Neuronal stem cell (in vitro differentiated cells): ENCODE measurements at regions not wholly inside any gene's neighbourhood (a gene's known extent, or its start where the extent isn't known, plus 50 kb on each side); places are given as distances from the start of the nearest gene placed in this dataset.

Experiments
- DNase-seq: peaks from one replicate; pipeline ENCODE4 v3.0.0-alpha.2; 2013; ENCODE audit warnings: low spot score
- H2AFZ ChIP-seq: one replicate; pipeline ENCODE4 v1.6.1; 2013; ENCODE audit warnings: mild to moderate bottlenecking, low read length, inconsistent platforms
- H2AK5ac ChIP-seq: 2 replicates; pipeline ENCODE4 v1.6.1; 2013; ENCODE audit warnings: low read depth, mild to moderate bottlenecking, inconsistent platforms, low read length, moderate library complexity, mixed read lengths
- H2BK120ac ChIP-seq: 2 replicates; pipeline ENCODE4 v1.6.1; 2013; ENCODE audit warnings: low read depth, mild to moderate bottlenecking, inconsistent platforms, low read length, moderate library complexity, mixed read lengths
- H2BK12ac ChIP-seq: one replicate; pipeline ENCODE4 v1.6.1; 2013; ENCODE audit warnings: low read length, inconsistent platforms
- H2BK15ac ChIP-seq: 2 replicates; pipeline ENCODE4 v1.6.1; 2013; ENCODE audit warnings: mild to moderate bottlenecking, low read length, inconsistent platforms, mixed read lengths
- H2BK5ac ChIP-seq: one replicate; pipeline ENCODE4 v1.6.1; 2013; ENCODE audit warnings: inconsistent platforms, mild to moderate bottlenecking, low read length, moderate library complexity
- H3K14ac ChIP-seq: one replicate; pipeline ENCODE4 v1.6.1; 2013; ENCODE audit warnings: low read length, inconsistent platforms
- H3K18ac ChIP-seq: 2 replicates; pipeline ENCODE4 v1.6.1; 2013; ENCODE audit warnings: low read length, inconsistent platforms
- H3K23ac ChIP-seq: 2 replicates; pipeline ENCODE4 v1.6.1; 2013; ENCODE audit warnings: low read depth, mild to moderate bottlenecking, mixed read lengths, low read length, inconsistent platforms; ENCODE audit not compliant: poor library complexity
- H3K27ac ChIP-seq: replicated peaks from 3 replicates; pipeline ENCODE4 v1.5.1; 2013; ENCODE audit warnings: low read length, inconsistent platforms
- H3K27me3 ChIP-seq, 3 experiments: 2 replicates each; pipeline ENCODE4 v1.6.1; 2013; ENCODE audit warnings: low read length in 3 of 3, mild to moderate bottlenecking in 2 of 3, inconsistent platforms in 1 of 3, low read depth in 1 of 3, mixed read lengths in 1 of 3, moderate library complexity in 1 of 3; ENCODE audit not compliant: control insufficient read depth in 3 of 3, insufficient read depth in 3 of 3
- H3K36me3 ChIP-seq, 2 donors: replicated peaks in 1 of 2; 2 replicates each; pipeline ENCODE4 v1.6.1; 2013; ENCODE audit warnings: low read length in 2 of 2; ENCODE audit not compliant: control insufficient read depth in 2 of 2, insufficient read depth in 2 of 2
- H3K4ac ChIP-seq: 2 replicates; pipeline ENCODE4 v1.6.1; 2013; ENCODE audit warnings: inconsistent platforms, mild to moderate bottlenecking, low read length, moderate library complexity
- H3K4me1 ChIP-seq, 2 donors: 1 replicate in 1 of 2; 2 replicates in 1 of 2; pipeline ENCODE4 v1.6.1; 2013; ENCODE audit warnings: low read length in 2 of 2, low read depth in 1 of 2; ENCODE audit not compliant: control insufficient read depth in 2 of 2, insufficient read depth in 1 of 2
- H3K4me2 ChIP-seq: one replicate; pipeline ENCODE4 v1.6.1; 2013; ENCODE audit warnings: mild to moderate bottlenecking, low read length, inconsistent platforms; ENCODE audit not compliant: insufficient read depth, poor library complexity, severe bottlenecking
- H3K4me3 ChIP-seq, 2 donors: 2 replicates each; pipeline ENCODE4 v1.5.1; 2013; ENCODE audit warnings: low read length in 2 of 2, mild to moderate bottlenecking in 2 of 2, inconsistent platforms in 1 of 2, moderate library complexity in 1 of 2
- H3K79me1 ChIP-seq: one replicate; pipeline ENCODE4 v1.6.1; 2013; ENCODE audit warnings: low read depth, mild to moderate bottlenecking, inconsistent platforms, low read length, moderate library complexity
- H3K9ac ChIP-seq: one replicate; pipeline ENCODE4 v1.6.1; 2013; ENCODE audit warnings: mild to moderate bottlenecking, low read depth, low read length, inconsistent platforms; ENCODE audit not compliant: poor library complexity
- H3K9me3 ChIP-seq, 2 donors: replicated peaks in 1 of 2; 2 replicates each; pipeline versions ENCODE3 to v1.6.1; 2013; ENCODE audit warnings: low read length in 2 of 2, mild to moderate bottlenecking in 2 of 2, inconsistent platforms in 1 of 2, low read depth in 1 of 2, mixed read lengths in 1 of 2, moderate library complexity in 1 of 2; ENCODE audit not compliant: control insufficient read depth in 2 of 2, insufficient read depth in 1 of 2
- H4K8ac ChIP-seq: one replicate; pipeline ENCODE4 v1.6.1; 2013; ENCODE audit warnings: low read depth, mild to moderate bottlenecking, inconsistent platforms, low read length, moderate library complexity
- H4K91ac ChIP-seq: one replicate; pipeline ENCODE4 v1.6.1; 2013; ENCODE audit warnings: low read length, low read depth, mild to moderate bottlenecking, inconsistent platforms; ENCODE audit not compliant: poor library complexity
- WGBS, 2 donors: extraction: QIAGEN DNeasy Blood & Tissue Kit; methylation state at CpG; one replicate each; pipeline ENCODE4 v1.1.7; 2013; ENCODE audit warnings: missing lambda C conversion rate in 2 of 2, mixed read lengths in 1 of 2; ENCODE audit not compliant: insufficient read length in 2 of 2, insufficient replicate concordance in 1 of 2; ENCODE audit errors: extremely low coverage in 2 of 2; 5-methylcytosine and 5-hydroxymethylcytosine counted together

GRCh38 chr9:12060067-12060466, 633.1 kb upstream of the TYRP1 start:
- Histone ChIP-seq H2AK5ac (no peak overlapping the region), H2BK120ac (no peak overlapping the region), H2BK12ac (no peak overlapping the region), H3K9me3 (no peaks in the 10 kb centered on the region), H3K27me3 (no peaks in the 10 kb centered on the region), H3K27ac (no peak overlapping the region), H3K4me2 (no peak overlapping the region), H3K9ac (no peak overlapping the region), H3K79me1 (no peaks in the 10 kb centered on the region), H3K23ac (no peak overlapping the region), H2AFZ (no peak overlapping the region), H3K14ac (no peak overlapping the region), H3K4me3 (no peak overlapping the region), H2BK5ac (no peak overlapping the region), H4K91ac (no peak overlapping the region), H3K4me1 (no peaks in the 10 kb centered on the region), H3K18ac (no peak overlapping the region), H3K36me3 (no peaks in the 10 kb centered on the region), H3K4ac (no peak overlapping the region), H4K8ac (no peak overlapping the region), H2BK15ac (no peak overlapping the region)
- DNase-seq: no peak
- no CpG with 5 or more reads among the region's 2 CpGs for WGBS, 2 donors

GRCh38 chr9:12060811-12061210, 632.4 kb upstream of the TYRP1 start:
- no peak for DNase-seq

GRCh38 chr9:12065050-12065449, 628.1 kb upstream of the TYRP1 start:
- H3K79me1 ChIP-seq: no peaks in the 10 kb centered on the region
- no peak overlapping the region for H2BK12ac ChIP-seq
- H3K23ac ChIP-seq: no peak overlapping the region
- H3K9me3 ChIP-seq: no peaks in the 10 kb centered on the region
- H2AK5ac ChIP-seq: no peak overlapping the region
- no peak for DNase-seq
- no peak overlapping the region for H2AFZ ChIP-seq
- no CpG with 5 or more reads among the region's 3 CpGs for WGBS, 2 donors
- no peaks in the 10 kb centered on the region for H3K4me1 ChIP-seq
- no peak overlapping the region for H3K9ac ChIP-seq
- H3K27ac ChIP-seq: no peak overlapping the region
- no peak overlapping the region for H3K18ac ChIP-seq
- no peaks in the 10 kb centered on the region for H3K36me3 ChIP-seq
- H4K91ac ChIP-seq: no peak overlapping the region
- H3K4me2 ChIP-seq: no peak overlapping the region
- no peak overlapping the region for H3K4ac ChIP-seq
- no peak overlapping the region for H4K8ac ChIP-seq
- no peak overlapping the region for H2BK120ac ChIP-seq
- H3K14ac ChIP-seq: no peak overlapping the region
- no peak overlapping the region for H3K4me3 ChIP-seq
- no peak overlapping the region for H2BK15ac ChIP-seq
- H3K27me3 ChIP-seq: no peaks in the 10 kb centered on the region
- H2BK5ac ChIP-seq: no peak overlapping the region

More at GRCh38 chr9:12060811-12061210, 632.4 kb upstream of the TYRP1 start:
- H3K18ac ChIP-seq: no peak overlapping the region
- H3K79me1 ChIP-seq: no peaks in the 10 kb centered on the region
- WGBS, 2 donors: no CpG with 5 or more reads among the region's 2 CpGs
- no peak overlapping the region for H3K4me3 ChIP-seq
- H3K27ac ChIP-seq: no peak overlapping the region
- H3K9ac ChIP-seq: no peak overlapping the region
- no peaks in the 10 kb centered on the region for H3K9me3 ChIP-seq
- no peak overlapping the region for H2AFZ ChIP-seq
- no peak overlapping the region for H2BK15ac ChIP-seq
- no peak overlapping the region for H3K23ac ChIP-seq
- H3K4me1 ChIP-seq: no peaks in the 10 kb centered on the region
- no peak overlapping the region for H3K4me2 ChIP-seq
- H4K8ac ChIP-seq: no peak overlapping the region
- no peak overlapping the region for H3K4ac ChIP-seq
- no peaks in the 10 kb centered on the region for H3K27me3 ChIP-seq
- H2BK5ac ChIP-seq: no peak overlapping the region
- H4K91ac ChIP-seq: no peak overlapping the region
- H2BK120ac ChIP-seq: no peak overlapping the region
- H3K14ac ChIP-seq: no peak overlapping the region
- no peak overlapping the region for H2BK12ac ChIP-seq
- no peak overlapping the region for H2AK5ac ChIP-seq
- no peaks in the 10 kb centered on the region for H3K36me3 ChIP-seq

- Histone ChIP-seq H3K14ac (no peak overlapping the region), H3K9me3 (no peaks in the 10 kb centered on the region), H3K4me2 (no peak overlapping the region), H2BK12ac (no peak overlapping the region), H4K91ac (no peak overlapping the region), H2BK15ac (no peak overlapping the region), H3K18ac (no peak overlapping the region), H2AK5ac (no peak overlapping the region), H2AFZ (no peak overlapping the region), H3K27ac (no peak overlapping the region), H3K36me3 (no peaks in the 10 kb centered on the region), H2BK120ac (no peak overlapping the region), H3K27me3 (no peaks in the 10 kb centered on the region), H3K4me3 (no peak overlapping the region), H4K8ac (no peak overlapping the region), H3K4me1 (no peaks in the 10 kb centered on the region), H2BK5ac (no peak overlapping the region), H3K9ac (no peak overlapping the region), H3K4ac (no peak overlapping the region), H3K23ac (no peak overlapping the region), H3K79me1 (no peaks in the 10 kb centered on the region)
- no peak for DNase-seq
- no CpG with 5 or more reads among the region's 3 CpGs for WGBS, 2 donors
Measured at GRCh38 chr9:12065686-12066085, 627.5 kb upstream of the TYRP1 start.
